Bronchial epithelial cell (primary cell): ENCODE measurements at regions not wholly inside any gene's neighbourhood (a gene's known extent, or its start where the extent isn't known, plus 50 kb on each side); places are given as distances from the start of the nearest gene placed in this dataset.

Experiments used
- DNase-seq: peaks from one replicate; pipeline ENCODE4 v3.0.0-alpha.2; 2010; ENCODE audit warnings: low read depth
- FAIRE-seq: peaks from 2 replicates; lab custom pipeline; 2011; peaks lifted over from hg19 to GRCh38; lab: Jason Lieb, UNC
- H3K27me3 ChIP-seq: 2 replicates; pipeline ENCODE4 v1.5.1; 2011; ENCODE audit warnings: low read length; ENCODE audit not compliant: control insufficient read depth, insufficient read depth
- H3K36me3 ChIP-seq: 2 replicates; pipeline ENCODE4 v1.5.1; 2011; ENCODE audit warnings: low read length; ENCODE audit not compliant: control insufficient read depth, insufficient read depth
- H3K4me3 ChIP-seq: 2 replicates; pipeline ENCODE4 v1.5.1; 2011; ENCODE audit warnings: mild to moderate bottlenecking, low read depth, low read length, control low read depth
- TF ChIP-seq, protein P1 (sequence below): IDR thresholded peaks from 2 replicates; pipeline ENCODE4 v1.5.1; 2011; ENCODE audit warnings: mild to moderate bottlenecking, moderate library complexity, low read length, control low read depth, inconsistent platforms; ENCODE audit not compliant: insufficient read depth, severe bottlenecking

DNA sequence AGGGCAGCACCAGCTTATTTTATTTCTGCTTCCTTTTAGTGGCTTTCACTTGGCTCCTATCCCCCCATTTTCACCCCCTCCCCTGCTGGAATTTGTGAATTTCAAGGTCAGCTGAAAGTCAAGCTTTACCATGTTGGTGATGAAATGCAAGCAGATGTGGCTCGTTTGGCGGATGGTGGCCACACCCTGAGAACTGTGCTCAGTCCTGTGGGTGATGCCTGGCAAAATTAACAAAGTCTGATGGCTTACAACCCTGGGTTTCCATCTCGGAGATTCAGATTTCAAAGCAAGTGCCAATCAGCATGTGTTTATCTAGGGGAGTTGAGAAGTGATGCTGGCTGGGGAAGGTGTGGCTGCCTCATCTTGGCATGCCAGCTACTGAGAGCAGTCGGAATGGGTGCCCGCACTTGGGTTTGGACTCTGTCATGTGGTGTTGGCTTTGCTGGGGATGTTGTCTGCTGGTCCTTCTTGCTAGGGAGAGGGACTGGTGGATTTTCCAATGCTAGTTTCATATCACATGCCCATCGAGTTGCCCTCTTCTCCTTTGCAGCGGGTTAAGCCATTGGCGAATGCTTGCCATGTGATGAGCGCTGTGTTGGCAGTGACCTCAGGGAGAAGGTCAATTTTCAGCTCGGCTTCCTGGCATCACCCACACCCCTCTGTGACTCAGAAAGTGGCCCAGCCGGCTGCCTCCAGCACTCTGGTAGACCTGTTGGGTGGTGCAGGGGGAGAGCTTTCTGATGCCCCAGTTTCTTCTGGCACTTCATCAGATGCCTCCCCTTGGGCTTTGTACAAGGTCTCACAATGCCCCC is 77.0 kb upstream of the PITX1 start:
- Histone ChIP-seq H3K4me3 (no peak overlapping the region), H3K27me3 (no peaks in the 10 kb centered on the region), H3K36me3 (no peaks in the 10 kb centered on the region)
- peak; percentile 58 for FAIRE-seq
- DNase-seq, result peak; percentile 73
- TF ChIP-seq, protein P1, sequence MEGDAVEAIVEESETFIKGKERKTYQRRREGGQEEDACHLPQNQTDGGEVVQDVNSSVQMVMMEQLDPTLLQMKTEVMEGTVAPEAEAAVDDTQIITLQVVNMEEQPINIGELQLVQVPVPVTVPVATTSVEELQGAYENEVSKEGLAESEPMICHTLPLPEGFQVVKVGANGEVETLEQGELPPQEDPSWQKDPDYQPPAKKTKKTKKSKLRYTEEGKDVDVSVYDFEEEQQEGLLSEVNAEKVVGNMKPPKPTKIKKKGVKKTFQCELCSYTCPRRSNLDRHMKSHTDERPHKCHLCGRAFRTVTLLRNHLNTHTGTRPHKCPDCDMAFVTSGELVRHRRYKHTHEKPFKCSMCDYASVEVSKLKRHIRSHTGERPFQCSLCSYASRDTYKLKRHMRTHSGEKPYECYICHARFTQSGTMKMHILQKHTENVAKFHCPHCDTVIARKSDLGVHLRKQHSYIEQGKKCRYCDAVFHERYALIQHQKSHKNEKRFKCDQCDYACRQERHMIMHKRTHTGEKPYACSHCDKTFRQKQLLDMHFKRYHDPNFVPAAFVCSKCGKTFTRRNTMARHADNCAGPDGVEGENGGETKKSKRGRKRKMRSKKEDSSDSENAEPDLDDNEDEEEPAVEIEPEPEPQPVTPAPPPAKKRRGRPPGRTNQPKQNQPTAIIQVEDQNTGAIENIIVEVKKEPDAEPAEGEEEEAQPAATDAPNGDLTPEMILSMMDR, result no peak

DNA sequence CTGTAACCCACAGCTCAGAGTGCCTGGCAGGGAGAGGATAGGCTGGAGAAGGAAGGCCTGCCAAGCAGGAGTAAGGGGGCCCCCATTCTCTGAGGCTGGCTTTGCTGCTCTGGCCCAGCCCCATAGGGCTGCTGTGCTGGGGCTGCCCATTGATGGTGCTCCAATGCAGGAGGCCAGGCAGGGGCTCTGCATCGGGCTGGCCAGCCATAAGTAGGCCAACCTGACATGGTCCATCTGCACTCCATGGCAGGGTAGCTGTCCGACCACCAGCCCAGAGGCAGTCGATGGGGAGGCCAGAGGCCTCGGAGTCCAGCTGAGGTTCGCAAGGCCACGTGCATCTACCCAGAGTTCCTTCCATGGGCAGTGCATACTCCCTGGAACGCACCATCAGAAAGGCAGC is 75.0 kb upstream of the PITX1 start:
- Histone ChIP-seq H3K4me3 (no peak overlapping the region), H3K27me3 (no peaks in the 10 kb centered on the region), H3K36me3 (no peaks in the 10 kb centered on the region)
- TF ChIP-seq, protein P1, result no peak
- DNase-seq (no peak), FAIRE-seq (no peak)

DNA sequence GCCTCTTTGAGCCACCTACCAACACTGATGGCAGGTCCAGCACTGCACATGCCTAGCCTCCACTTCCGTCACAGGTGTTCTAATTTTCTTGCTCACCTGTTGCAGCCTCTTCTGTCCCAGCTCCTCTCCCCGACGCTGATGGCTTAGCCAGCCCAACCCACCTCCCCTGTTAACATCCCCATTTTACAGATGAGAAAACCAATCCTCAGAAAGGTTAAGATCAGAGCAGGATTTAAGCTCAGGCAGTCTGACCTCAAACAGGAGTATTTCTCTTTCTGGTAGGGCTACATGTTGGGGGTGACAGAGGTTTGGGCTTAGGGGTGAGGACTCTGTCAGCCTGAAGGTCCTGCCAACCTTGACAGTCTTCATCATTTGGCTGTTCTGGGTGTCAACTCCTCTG is 74.5 kb upstream of the PITX1 start:
- no peaks in the 10 kb centered on the region for H3K36me3 ChIP-seq
- peak; percentile 80 for FAIRE-seq
- TF ChIP-seq, protein P1, result no peak
- no peaks in the 10 kb centered on the region for H3K27me3 ChIP-seq
- no peak for DNase-seq
- H3K4me3 ChIP-seq, result no peak overlapping the region

DNA sequence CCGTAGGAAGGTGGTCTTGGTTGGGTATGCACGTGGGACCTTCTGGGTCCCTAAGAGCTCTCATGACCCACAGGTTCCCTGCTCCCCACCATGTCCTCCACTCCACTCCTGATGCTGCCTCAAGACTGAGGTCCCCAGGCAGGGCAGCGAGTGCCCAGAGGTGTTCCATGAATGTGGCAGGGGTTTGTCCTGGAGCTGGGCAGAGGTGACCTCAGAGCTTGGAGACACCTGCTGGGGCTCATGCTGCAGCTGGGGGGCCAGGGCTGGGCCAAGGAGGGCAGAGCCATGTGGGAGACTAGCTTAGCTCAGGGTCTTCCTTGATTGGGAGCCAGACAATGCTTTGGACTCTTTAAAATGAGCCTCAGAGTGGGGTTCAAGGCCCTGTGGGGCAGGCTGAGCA is 74.0 kb upstream of the PITX1 start:
- H3K36me3 ChIP-seq, result no peaks in the 10 kb centered on the region
- H3K4me3 ChIP-seq, result no peak overlapping the region
- no peak for FAIRE-seq
- DNase-seq, result no peak
- H3K27me3 ChIP-seq, result no peaks in the 10 kb centered on the region
- TF ChIP-seq, protein P1, result no peak

DNA sequence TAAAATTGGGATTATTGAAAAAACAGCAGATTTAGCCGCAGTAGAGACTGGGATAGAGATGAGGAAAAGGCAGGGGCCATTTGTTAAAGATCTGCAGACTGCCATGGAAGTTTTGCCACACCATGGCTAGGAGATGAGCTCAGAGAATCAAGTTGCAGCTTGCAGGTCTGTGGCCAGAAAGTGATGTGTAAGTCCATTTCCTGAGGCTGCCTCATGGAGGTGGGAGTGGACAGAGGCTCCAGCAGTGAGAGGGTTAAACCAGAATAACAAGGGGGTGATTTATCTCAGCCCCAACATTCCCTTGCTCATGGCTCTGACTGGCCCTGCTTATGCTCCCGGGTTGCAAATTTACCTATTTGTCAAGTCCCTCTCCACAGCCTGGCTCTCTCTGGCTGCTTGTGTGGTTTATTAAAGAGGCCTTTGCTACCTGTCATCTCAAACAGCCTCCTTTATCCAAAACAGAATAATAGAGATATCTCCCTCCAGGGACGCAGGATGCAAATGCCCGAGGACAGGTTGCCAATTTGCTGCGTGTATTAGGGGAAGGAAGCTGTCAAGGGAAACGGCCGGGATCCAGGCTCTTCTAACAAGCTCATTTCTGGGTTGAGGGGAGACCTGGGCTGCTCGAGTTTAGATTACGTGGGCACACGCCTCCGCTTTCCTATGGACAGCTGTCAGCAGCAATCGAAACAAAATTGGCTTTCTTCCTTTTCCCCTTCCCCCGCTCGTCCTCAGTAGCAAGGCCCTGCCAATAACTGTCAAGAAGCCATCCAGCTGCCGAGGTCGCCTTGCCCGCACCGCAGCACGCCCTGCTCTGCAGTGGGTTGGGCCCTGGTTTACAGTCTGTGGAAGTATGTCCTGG is 72.8 kb upstream of the PITX1 start:
- Histone ChIP-seq H3K36me3 (no peaks in the 10 kb centered on the region), H3K4me3 (no peak overlapping the region), H3K27me3 (no peaks in the 10 kb centered on the region)
- DNase-seq (peak; percentile 91), FAIRE-seq (peak; percentile 75)
- TF ChIP-seq, protein P1, result no peak
